GM12865 (cell line): ENCODE measurements at regions not wholly inside any gene's neighbourhood (a gene's known extent, or its start where the extent isn't known, plus 50 kb on each side); places are given as distances from the start of the nearest gene placed in this dataset.
"Not testable (repeated sequence)": the region's sequence is repeated elsewhere in the genome, so short reads cannot be mapped to it uniquely, and the experiment has no call there.

Source experiments
- DNase-seq: peaks from one replicate; pipeline ENCODE4 v3.0.0; 2010; ENCODE audit warnings: low read depth
- H3K4me3 ChIP-seq: 2 replicates; pipeline ENCODE4 v1.5.1; 2011; ENCODE audit warnings: mild to moderate bottlenecking, low read depth, low read length, control low read depth
- TF ChIP-seq, protein P1 (sequence below): IDR thresholded peaks from 2 replicates; pipeline ENCODE4 v1.5.1; 2011; ENCODE audit warnings: low read length, control low read depth, low read depth, inconsistent platforms; ENCODE audit not compliant: insufficient read depth; ENCODE audit errors: missing control alignments

DNA sequence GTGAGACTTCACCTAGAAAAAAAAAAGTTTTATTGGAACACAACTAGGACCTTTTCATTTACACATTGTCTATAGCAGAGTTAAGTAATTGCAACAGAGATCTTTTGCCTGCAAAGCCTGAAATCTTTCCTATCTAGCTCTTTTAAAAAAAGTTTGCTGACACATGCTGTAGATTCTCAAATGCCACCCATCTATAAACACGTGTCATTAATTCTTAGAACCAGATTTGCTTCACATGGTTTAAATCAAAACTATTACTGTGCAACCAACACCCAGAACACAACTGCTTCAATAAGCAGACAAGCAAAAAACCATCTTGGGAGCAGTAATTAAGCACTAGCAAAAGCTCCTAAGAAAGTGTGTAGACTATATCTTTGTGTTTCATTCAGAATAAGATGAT, 55.0 kb downstream of the OXSM start:
- no peak overlapping the region for H3K4me3 ChIP-seq
- DNase-seq: no peak
- TF ChIP-seq, protein P1, sequence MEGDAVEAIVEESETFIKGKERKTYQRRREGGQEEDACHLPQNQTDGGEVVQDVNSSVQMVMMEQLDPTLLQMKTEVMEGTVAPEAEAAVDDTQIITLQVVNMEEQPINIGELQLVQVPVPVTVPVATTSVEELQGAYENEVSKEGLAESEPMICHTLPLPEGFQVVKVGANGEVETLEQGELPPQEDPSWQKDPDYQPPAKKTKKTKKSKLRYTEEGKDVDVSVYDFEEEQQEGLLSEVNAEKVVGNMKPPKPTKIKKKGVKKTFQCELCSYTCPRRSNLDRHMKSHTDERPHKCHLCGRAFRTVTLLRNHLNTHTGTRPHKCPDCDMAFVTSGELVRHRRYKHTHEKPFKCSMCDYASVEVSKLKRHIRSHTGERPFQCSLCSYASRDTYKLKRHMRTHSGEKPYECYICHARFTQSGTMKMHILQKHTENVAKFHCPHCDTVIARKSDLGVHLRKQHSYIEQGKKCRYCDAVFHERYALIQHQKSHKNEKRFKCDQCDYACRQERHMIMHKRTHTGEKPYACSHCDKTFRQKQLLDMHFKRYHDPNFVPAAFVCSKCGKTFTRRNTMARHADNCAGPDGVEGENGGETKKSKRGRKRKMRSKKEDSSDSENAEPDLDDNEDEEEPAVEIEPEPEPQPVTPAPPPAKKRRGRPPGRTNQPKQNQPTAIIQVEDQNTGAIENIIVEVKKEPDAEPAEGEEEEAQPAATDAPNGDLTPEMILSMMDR: no peak

DNA sequence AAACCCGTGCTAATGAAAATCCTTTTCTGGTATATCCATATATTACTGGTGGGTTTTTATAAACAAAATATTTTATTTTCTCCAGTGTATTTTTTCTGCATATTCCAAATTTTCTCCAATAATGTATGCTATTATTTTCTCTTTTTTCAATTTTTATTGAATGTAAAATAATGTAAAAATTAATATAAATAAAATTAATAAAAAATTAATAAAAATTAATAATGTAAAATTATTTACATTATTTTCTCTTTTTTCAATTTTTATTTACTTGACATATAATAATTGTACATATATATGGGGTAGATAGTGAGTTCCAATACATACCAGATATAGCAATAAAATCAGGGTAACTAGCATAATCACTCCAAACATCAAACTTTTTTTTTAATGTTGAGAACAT, 56.4 kb downstream of the OXSM start:
- TF ChIP-seq, protein P1: no peak
- DNase-seq: no peak
- H3K4me3 ChIP-seq: no peak overlapping the region

GRCh38 chr3:25849091-25849490, 59.2 kb downstream of the OXSM start:
- H3K4me3 ChIP-seq: no peak overlapping the region
- no peak for DNase-seq
- TF ChIP-seq, protein P1: no peak

DNA sequence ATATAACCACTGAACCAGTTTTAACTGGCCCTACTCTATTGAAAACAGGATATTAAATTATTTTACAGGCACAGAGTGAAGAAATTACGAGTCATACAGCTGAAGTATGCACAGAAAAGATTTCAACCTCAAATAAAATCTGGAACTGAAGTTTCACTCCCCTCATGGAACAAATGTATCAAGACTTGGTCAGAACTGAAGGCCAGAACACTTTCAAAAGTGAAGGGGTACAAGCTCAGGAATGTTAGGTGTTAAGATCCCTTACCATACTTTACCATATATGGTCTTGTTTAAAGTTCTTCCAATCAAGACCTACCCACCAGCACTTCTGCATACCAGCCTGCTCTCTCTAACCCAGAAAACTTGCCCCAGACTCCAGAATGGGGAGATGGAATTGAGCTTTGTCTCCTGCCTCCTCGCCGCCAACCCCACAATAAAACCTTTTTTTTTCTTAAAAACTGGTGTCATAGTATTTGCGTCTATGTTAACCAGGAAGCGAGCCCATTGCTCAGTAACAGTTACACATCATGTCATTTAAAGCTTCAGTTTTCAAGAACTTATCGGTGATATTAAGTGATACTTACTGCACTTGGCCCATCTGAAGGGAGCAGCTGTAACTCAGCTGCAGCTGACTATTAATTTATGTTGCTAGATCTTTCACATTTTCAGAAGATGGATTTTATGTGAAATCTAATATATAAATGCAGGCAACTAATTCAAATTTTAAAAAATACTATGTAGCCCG, 59.9 kb downstream of the OXSM start:
- no peak overlapping the region for H3K4me3 ChIP-seq
- DNase-seq: no peak
- TF ChIP-seq, protein P1: no peak

GRCh38 chr3:25851693-25852259, 61.9 kb downstream of the OXSM start:
- H3K4me3 ChIP-seq, DNase-seq: not testable (repeated sequence)

DNA sequence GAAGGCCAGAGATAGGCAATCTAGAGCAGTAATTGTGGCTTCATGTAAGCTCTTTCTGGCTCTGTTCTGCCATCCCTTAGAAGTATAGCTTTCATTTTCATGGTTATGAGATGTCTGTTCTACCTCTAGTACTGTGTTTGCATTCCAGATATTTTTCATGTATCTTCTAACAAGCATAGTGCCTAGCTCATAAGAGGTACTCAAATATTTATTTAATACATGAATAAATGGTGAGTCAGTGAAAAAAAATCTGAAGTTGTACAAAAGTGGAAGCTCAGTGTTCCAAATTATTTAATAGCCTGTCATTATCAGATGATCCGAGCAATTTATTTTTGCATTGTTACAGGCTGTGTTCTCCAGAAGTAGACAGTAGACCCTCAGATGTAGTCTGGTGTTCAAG, 64.3 kb downstream of the OXSM start:
- H3K4me3 ChIP-seq: no peak overlapping the region
- no peak for DNase-seq
- TF ChIP-seq, protein P1: no peak

DNA sequence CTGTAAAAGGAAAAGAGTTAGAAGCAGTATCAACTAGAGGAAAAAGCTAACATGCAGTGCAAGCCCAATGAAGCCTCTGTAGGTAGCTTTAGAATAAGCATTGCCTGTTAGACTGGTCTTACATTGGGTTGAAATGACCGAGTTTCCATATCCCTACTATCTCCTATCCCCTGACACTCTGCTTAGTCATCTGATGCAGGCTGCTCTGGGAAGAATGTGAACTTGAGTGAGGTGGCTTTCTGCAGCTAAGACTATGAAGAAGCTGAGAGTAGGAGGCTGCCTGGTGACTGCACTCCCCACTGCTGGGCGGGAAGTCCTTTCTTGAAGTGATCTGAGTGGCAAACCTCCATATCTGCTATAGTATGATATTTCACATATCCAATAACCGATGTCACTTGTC, 64.7 kb downstream of the OXSM start:
- no peak for DNase-seq
- TF ChIP-seq, protein P1: no peak
- no peak overlapping the region for H3K4me3 ChIP-seq
